ENCODE measurements at regions not wholly inside any gene's neighbourhood (a gene's known extent, or its start where the extent isn't known, plus 50 kb on each side); places are given as distances from the start of the nearest gene placed in this dataset.

- TF ChIP-seq EZH2 (optimal IDR thresholded peaks at IDR 0.05; ENCODE audit: low read depth, low read length) (no peak), EZH2phosphoT487 (IDR thresholded peaks at IDR 0.05; ENCODE audit: low read length) (no peak), CTCF (IDR thresholded peaks at IDR 0.05; ENCODE audit: low read length) (no peak)
- Histone ChIP-seq H3K9me2 (replicated peaks; ENCODE audit: insufficient read depth, low read length) (no peaks in the 10 kb centered on the region), H3K4me3 (ENCODE audit: low read length) (no peak overlapping the region), H3K4me2 (ENCODE audit: low read depth, low read length) (no peak overlapping the region), H3K79me2 (ENCODE audit: low read length) (no peaks in the 10 kb centered on the region), H2AFZ (ENCODE audit: low read length) (no peak overlapping the region), H3K27me3 (replicated peaks; ENCODE audit: insufficient read depth, low read length) (0 out of 2 replicates have a peak, but pooled peaks cover 3% of the 10 kb centered on the region), H3K9me3 (replicated peaks; ENCODE audit: insufficient read depth, low read length) (no peaks in the 10 kb centered on the region), H4K20me1 (ENCODE audit: insufficient read depth, low read length) (no peaks in the 10 kb centered on the region), H3F3A (ENCODE audit: insufficient read depth, low read length) (no peaks in the 10 kb centered on the region), H3K9ac (ENCODE audit: low read length) (no peak overlapping the region), H3K4me1 (ENCODE audit: low read length) (no peaks in the 10 kb centered on the region), H3K27ac (ENCODE audit: low read length) (no peak overlapping the region), H3K36me3 (replicated peaks; ENCODE audit: insufficient read depth, low read length) (no peaks in the 10 kb centered on the region)
- DNase-seq = no peak
Measured at GRCh38 chr1:25064465-25065240, 134.6 kb upstream of the RUNX3 start.

GRCh38 chr1:25063591-25064416 is 133.7 kb upstream of the RUNX3 start:
- H4K20me1 ChIP-seq (ENCODE audit: insufficient read depth, low read length) = no peaks in the 10 kb centered on the region
- DNase-seq = no peak
- H3K9me3 ChIP-seq (replicated peaks; ENCODE audit: insufficient read depth, low read length) = no peaks in the 10 kb centered on the region
- no peaks in the 10 kb centered on the region for H3K36me3 ChIP-seq (replicated peaks; ENCODE audit: insufficient read depth, low read length)
- H3K27ac ChIP-seq (ENCODE audit: low read length) = no peak overlapping the region
- no peaks in the 10 kb centered on the region for H3K4me1 ChIP-seq (ENCODE audit: low read length)
- no peak overlapping the region for H3K4me3 ChIP-seq (ENCODE audit: low read length)
- no peaks in the 10 kb centered on the region for H3F3A ChIP-seq (ENCODE audit: insufficient read depth, low read length)
- TF ChIP-seq CTCF (IDR thresholded peaks at IDR 0.05; ENCODE audit: low read length) (no peak), EZH2phosphoT487 (IDR thresholded peaks at IDR 0.05; ENCODE audit: low read length) (no peak), EZH2 (optimal IDR thresholded peaks at IDR 0.05; ENCODE audit: low read depth, low read length) (no peak)
- 0 out of 2 replicates have a peak, but pooled peaks cover 3% of the 10 kb centered on the region for H3K27me3 ChIP-seq (replicated peaks; ENCODE audit: insufficient read depth, low read length)
- no peaks in the 10 kb centered on the region for H3K79me2 ChIP-seq (ENCODE audit: low read length)
- no peak overlapping the region for H3K4me2 ChIP-seq (ENCODE audit: low read depth, low read length)
- H3K9ac ChIP-seq (ENCODE audit: low read length) = no peak overlapping the region
- H3K9me2 ChIP-seq (replicated peaks; ENCODE audit: insufficient read depth, low read length) = no peaks in the 10 kb centered on the region
- no peak overlapping the region for H2AFZ ChIP-seq (ENCODE audit: low read length)

- no peaks in the 10 kb centered on the region for H3F3A ChIP-seq (ENCODE audit: insufficient read depth, low read length)
- no peaks in the 10 kb centered on the region for H4K20me1 ChIP-seq (ENCODE audit: insufficient read depth, low read length)
- no peaks in the 10 kb centered on the region for H3K79me2 ChIP-seq (ENCODE audit: low read length)
- H3K9ac ChIP-seq (ENCODE audit: low read length) = no peak overlapping the region
- 0 out of 2 replicates have a peak, but pooled peaks cover 3% of the 10 kb centered on the region for H3K27me3 ChIP-seq (replicated peaks; ENCODE audit: insufficient read depth, low read length)
- no peak overlapping the region for H3K4me2 ChIP-seq (ENCODE audit: low read depth, low read length)
- no peak overlapping the region for H3K27ac ChIP-seq (ENCODE audit: low read length)
- no peaks in the 10 kb centered on the region for H3K4me1 ChIP-seq (ENCODE audit: low read length)
- no peaks in the 10 kb centered on the region for H3K9me2 ChIP-seq (replicated peaks; ENCODE audit: insufficient read depth, low read length)
- DNase-seq = no peak
- no peak overlapping the region for H3K4me3 ChIP-seq (ENCODE audit: low read length)
- no peaks in the 10 kb centered on the region for H3K9me3 ChIP-seq (replicated peaks; ENCODE audit: insufficient read depth, low read length)
- no peak for TF ChIP-seq EZH2 (optimal IDR thresholded peaks at IDR 0.05; ENCODE audit: low read depth, low read length)
- no peak for TF ChIP-seq CTCF (IDR thresholded peaks at IDR 0.05; ENCODE audit: low read length)
- TF ChIP-seq EZH2phosphoT487 (IDR thresholded peaks at IDR 0.05; ENCODE audit: low read length) = no peak
- no peaks in the 10 kb centered on the region for H3K36me3 ChIP-seq (replicated peaks; ENCODE audit: insufficient read depth, low read length)
- H2AFZ ChIP-seq (ENCODE audit: low read length) = no peak overlapping the region
Measured at GRCh38 chr1:25062621-25063255, 132.7 kb upstream of the RUNX3 start.

Data from MM.1S (cell line).